HG03520 (cell line): ENCODE measurements at regions not wholly inside any gene's neighbourhood (a gene's known extent, or its start where the extent isn't known, plus 50 kb on each side); places are given as distances from the start of the nearest gene placed in this dataset.

ENCODE experiments used
- ATAC-seq: cut with Tn5 transposase; IDR thresholded peaks from one replicate; pipeline ENCODE4 v1.9.1; 2021; ENCODE audit warnings: mild to moderate bottlenecking, moderate library complexity; ENCODE audit not compliant: unreplicated experiment

GRCh38 chr6:28585335-28585734 is 59.7 kb downstream of the GPX5 start:
- ATAC-seq, result no peak

DNA sequence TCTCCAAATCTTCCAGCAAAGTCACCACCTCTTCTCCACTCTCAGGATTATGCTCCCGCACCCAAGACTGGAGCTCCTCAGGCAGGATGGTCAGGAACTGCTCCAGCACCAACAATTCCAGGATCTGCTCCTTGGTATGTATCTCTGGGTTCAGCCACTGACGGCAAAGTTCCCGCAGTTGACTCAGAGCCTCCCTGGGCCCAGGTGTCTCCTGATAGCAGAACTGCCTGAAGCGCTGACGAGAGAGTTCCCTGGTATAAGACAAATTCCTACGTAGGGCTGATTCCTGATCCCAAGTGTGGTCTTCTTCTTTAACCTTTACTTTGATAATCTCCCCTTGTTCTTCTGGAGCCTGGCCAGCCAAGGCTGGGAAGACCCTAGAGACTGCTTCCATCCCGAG is 60.6 kb downstream of the GPX5 start:
- no peak for ATAC-seq

DNA sequence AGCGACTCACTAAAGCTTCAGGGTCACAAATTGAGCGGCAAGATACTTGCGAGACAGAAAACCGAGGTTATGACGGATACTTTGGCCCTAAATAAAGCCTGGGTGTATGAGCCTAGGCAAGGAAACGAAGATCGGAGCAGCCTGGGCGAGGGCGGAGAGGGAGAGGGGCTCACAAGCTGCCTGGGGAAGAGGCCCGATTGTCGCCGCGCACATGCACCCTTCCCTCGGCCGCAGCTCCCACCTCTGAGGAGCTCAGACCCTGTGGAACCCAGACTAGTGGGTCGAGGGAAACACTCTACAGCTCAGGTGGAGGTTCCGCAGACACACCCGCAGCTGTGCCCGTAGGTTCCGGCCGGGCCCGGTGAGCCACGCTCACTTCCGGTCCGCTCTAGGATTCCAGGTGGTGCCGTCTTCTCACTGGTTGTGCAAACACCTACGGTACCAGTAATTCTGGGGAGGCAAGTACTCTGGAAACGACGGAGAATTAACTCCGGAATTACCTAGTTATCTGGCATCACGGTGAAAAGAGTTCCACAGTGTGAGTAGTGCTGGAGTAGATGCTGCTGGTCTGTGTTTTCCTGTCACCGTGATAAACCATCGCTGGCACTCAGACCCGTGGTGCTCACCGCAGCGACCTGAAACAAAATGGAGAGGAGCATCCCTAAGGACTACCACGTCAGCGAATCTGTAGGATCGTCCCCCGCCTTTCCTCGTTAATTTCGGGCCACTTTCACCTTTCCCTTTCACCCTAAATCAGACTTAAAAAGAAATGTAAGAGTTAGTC is 61.5 kb downstream of the GPX5 start:
- peak; percentile 75 for ATAC-seq

DNA sequence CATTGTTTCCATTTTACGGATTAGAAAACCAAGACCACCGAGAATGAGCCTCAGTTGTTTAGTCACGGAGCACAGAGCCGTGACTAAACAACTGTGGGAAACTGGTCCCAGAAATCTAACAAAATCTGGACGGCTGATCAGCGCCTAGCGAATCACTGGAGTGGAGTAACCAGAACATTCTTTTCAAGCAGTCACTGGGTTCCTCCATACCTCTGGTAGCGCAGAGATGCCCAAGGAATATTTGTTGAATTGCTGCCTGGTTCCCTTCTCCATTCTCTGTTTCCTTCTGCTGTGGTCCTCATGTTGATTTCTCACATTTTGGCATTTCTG is 62.0 kb downstream of the GPX5 start:
- no peak for ATAC-seq

DNA sequence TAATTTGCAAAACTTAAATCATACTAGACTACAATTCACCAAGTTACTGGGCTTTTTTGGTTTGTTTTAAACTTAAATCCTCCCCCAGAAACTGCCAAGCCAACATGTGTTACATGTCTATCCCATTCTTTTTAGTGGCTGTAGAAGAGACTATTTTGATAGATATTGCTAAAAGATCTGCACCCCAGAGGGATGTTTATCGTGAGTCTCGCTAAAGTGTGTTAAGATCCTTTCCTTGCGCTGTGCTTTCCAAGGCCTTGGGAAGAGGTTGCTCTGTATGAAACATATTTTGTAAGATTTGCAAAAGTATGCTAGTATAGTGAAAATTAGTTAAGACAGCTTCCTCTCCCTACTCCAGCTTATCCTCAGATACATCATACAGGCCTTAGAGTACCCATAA is 63.0 kb downstream of the GPX5 start:
- ATAC-seq, result no peak

- ATAC-seq, result peak; percentile 52
These were observed 63.7 kb downstream of the GPX5 start for GRCh38 chr6:28589234-28589956.

DNA sequence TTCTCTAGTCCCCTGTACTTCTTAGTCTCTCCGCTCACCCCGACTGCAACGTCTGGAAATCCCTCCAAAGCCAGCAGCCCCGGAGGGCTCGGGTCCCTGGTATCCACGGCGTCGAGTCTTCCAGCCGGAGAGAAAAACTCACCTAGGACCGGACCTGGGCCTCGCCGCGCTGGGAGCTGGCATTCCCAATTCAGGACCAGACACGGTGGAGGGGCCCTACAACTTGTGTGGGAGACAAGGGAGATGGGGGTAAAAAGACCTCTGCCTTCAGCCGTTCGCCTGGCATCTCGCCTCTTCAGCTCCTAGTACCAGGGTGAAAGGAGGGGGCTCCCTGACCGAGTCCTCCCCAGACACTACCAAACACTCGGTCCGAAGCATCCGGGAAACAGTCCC is 64.3 kb downstream of the GPX5 start:
- ATAC-seq, result no peak

GRCh38 chr6:28597217-28597835 is 71.6 kb downstream of the GPX5 start:
- no peak for ATAC-seq

DNA sequence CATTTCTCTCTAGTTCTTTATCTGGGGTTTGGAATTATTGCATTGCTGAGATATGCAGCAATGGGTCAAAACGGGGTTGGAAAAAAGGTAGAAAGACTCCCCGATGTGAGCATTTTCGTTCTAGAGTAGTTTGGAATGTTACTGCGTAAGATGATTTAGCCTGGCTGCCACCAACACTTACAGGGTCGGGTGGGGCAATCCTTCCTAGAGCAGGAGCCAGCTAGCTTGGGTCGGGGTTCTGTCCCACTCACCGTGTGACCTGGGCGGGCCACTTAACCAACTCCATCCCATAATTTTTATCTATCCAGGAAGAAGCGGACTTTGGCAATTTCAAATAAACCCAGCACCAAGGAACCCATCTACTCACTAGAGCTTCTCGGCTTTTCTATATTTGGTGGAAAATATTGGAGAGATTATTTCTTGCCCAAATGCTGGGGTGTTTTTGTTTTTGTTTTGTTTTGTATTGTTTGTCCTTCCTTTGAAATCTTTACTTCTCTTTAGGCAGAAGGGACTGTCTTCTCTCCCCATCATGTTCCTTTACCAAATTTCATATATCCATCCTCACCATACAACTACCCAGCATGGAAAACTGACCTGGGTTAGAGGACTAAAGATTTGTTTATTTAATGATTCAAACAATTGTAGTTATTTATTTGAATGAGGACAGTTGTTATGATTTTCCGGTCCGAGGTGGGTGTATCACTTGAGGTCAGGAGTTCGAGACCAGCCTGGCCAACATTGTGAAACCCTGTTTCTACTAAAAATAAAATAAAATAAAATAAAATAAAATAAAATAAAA is 72.4 kb downstream of the GPX5 start:
- ATAC-seq, result no peak

- ATAC-seq, result no peak
These were observed 73.3 kb downstream of the GPX5 start for GRCh38 chr6:28598757-28599686.

DNA sequence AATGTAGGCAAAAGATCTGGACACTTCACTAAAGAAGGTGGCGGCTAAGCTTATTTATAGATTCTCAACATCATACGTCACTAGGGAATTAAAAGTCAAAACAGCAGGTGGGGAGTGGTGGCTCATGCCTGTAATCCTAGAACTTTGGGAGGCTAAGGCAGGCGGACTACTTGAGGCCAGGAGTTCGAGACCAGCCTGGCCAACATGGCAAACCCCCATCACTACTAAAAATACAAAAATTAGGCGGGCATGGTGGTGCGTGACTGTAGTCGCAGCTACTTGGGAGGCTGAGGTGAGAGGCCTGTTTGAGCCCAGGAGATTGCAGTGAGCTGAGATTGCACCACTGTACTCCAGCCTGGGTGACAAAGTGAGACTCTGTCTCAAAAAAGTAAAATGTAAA is 74.6 kb downstream of the GPX5 start:
- no peak for ATAC-seq

GRCh38 chr6:28603891-28604290 is 78.2 kb downstream of the GPX5 start:
- ATAC-seq, result no peak

DNA sequence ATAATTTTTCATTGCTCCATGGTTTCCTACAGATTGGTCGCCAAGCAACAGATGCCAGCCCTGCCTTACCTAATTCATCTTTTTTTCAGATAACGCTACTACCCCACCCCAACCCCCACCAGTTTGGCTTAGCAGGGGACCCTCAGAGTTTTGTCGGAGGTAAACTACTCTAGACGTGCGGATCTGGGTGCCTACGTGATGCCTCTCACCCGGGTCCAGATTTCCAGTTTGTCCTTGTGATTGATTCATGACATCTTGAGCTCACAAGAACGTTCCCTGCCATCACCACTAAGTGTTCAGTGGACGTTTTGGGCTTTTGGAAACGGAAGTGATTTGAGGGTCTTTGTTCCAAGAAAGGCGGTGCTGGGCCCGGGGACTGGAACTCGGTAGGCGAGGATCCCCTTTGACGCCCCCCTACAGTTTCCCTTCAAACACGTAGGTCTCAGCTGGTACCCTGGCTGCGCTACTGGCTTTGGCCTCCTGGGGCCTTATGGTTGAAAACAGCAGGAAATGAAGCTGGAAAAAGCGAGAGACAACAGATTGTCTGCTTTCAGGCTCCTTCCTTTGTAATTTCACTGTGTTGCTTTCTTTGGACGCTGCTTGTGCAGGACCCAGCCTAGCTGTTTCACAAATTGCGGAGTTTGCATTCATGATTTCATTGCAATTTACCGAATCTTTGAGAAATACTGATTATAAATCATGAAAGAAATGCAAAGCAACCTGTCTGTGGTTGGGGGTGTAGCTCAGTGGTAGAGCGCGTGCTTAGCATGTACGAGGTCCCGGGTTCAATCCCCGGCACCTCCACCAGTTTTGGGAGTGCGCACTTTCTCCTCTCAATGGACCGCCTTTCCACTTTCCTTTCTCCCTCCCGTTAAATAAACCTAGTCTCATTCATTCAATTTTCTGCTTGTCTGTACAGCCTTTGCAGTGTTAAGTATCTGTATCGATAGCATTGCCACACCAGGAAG is 81.0 kb downstream of the GPX5 start:
- ATAC-seq, result no peak

- no peak for ATAC-seq
These were observed 82.3 kb downstream of the GPX5 start for GRCh38 chr6:28607990-28608389.

DNA sequence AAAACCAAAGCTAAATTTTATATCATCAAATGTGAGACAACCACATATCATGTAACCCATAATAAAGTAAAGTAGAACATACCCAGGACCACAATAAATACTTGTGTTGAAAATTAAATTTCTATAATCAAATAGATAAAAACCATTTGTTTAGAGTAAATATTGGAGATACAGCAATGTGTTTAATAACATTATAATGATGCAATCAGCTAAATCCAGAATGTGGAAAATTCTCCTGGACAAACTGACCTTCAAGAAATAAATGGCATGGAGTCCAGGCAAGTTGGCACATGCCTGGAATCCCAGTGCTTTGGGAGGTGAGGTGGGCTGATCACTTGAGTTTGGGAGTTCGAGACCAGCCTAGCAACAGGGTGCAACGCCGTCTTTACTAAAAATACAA is 84.0 kb downstream of the GPX5 start:
- ATAC-seq, result no peak

- ATAC-seq, result no peak
These were observed 89.9 kb downstream of the GPX5 start for GRCh38 chr6:28615616-28615954.

GRCh38 chr6:28615955-28616747 is 90.5 kb downstream of the GPX5 start:
- no peak for ATAC-seq

DNA sequence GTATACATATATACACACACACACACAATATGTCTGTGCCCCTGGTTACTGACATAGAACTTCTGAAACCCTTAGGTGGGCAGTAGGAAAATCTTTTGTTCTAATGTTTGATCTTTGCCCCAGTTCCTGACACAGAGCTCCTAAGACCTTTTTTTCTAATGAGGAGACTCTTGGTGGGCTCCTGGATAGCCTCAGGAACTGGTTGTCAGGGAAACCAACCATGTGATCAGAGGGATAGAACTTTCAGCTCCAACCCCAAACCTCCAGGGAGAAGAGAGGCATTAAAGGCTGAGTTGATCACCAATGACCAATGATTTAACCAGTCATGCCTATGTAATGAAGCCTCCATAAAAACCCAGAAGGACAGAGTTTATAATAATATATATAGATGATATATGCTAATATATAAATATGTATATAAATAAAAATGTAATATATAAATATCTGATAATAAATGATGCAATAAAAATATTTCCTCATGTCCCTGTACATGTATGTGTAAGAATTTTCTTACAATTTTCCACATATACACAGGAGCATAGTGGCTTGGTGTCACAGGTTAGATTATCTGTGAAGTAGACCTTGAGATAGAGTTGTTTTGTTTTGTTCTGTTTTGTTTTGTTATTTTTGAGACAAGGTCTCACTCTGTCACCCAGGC is 93.3 kb downstream of the GPX5 start:
- ATAC-seq, result no peak
